T-cell (primary cell): ENCODE measurements at regions not wholly inside any gene's neighbourhood (a gene's known extent, or its start where the extent isn't known, plus 50 kb on each side); places are given as distances from the start of the nearest gene placed in this dataset.

Experiments used
- ATAC-seq, 4 experiments: fragments of 200-7000 bp in 3 of 4; fragments of 150-1000 bp in 1 of 4; cut with Tn5 transposase; replicated peaks in 1 of 4; 1 replicate in 3 of 4; 2 replicates in 1 of 4; pipeline ENCODE4 v1.10.0; 2021; ENCODE audit warnings: moderate library complexity in 3 of 4, mild to moderate bottlenecking in 2 of 4, moderate number of reproducible peaks in 1 of 4
- CTCF ChIA-PET, 2 donors: fragments of 300-600 bp; sonication (Branson Sonifier 250); formaldehyde crosslinking; loops; one replicate each; lab custom pipeline; 2022; ENCODE audit warnings: antibody characterized with exemption in 2 of 2; lab: Charles Lee
- POLR2A ChIA-PET, 2 donors: fragments of 300-600 bp; sonication (Branson Sonifier 250); formaldehyde crosslinking; loops; one replicate each; lab custom pipeline; 2022; ENCODE audit warnings: antibody characterized with exemption in 2 of 2; lab: Charles Lee
- DNase-seq, 35 experiments: peaks; one replicate each; pipeline versions ENCODE4 v3.0.0 to v3.0.0-alpha.2; 2013 to 2023
- H3K27ac ChIP-seq: one replicate; pipeline ENCODE4 v1.5.1; 2013; ENCODE audit warnings: low read length
- H3K27me3 ChIP-seq, 2 experiments: replicated peaks in 1 of 2; 1 replicate in 1 of 2; 2 replicates in 1 of 2; pipeline versions ENCODE4 v1.6.1 to v1.7.0; 2013; ENCODE audit warnings: low read length in 1 of 2, mixed read lengths in 1 of 2; ENCODE audit not compliant: control insufficient read depth in 2 of 2, insufficient read depth in 2 of 2; ENCODE audit errors: extremely low read depth in 1 of 2
- H3K36me3 ChIP-seq, 2 donors: 1 replicate in 1 of 2; 2 replicates in 1 of 2; pipeline versions ENCODE4 v1.6.1 to v1.7.0; 2013; ENCODE audit warnings: low read length in 1 of 2; ENCODE audit not compliant: control insufficient read depth in 2 of 2, insufficient read depth in 1 of 2; ENCODE audit errors: extremely low read depth in 1 of 2
- H3K4me1 ChIP-seq, 2 experiments: 1 replicate in 1 of 2; 2 replicates in 1 of 2; pipeline versions ENCODE4 v1.6.1 to v1.7.0; 2013; ENCODE audit warnings: low read length in 2 of 2, mixed read lengths in 1 of 2; ENCODE audit not compliant: insufficient read depth in 2 of 2, control insufficient read depth in 1 of 2; ENCODE audit errors: extremely low read depth in 1 of 2
- H3K4me3 ChIP-seq, 2 donors: 1 replicate in 1 of 2; 2 replicates in 1 of 2; pipeline versions ENCODE4 v1.5.1 to v1.7.0; 2013; ENCODE audit warnings: mild to moderate bottlenecking in 2 of 2, low read length in 1 of 2, moderate library complexity in 1 of 2; ENCODE audit not compliant: control insufficient read depth in 1 of 2; ENCODE audit errors: extremely low read depth in 1 of 2
- H3K9me3 ChIP-seq: 2 replicates; pipeline ENCODE4 v1.7.0; 2013
- H3K27ac Mint-ChIP-seq, 2 donors: one replicate each; pipeline ENCODE4 v1.8.0; 2020 to 2021; ENCODE audit warnings: mild to moderate bottlenecking in 2 of 2, mixed read lengths in 2 of 2
- H3K27me3 Mint-ChIP-seq, 2 donors: one replicate each; pipeline ENCODE4 v1.8.0; 2021 to 2022; ENCODE audit warnings: mixed read lengths in 2 of 2
- H3K36me3 Mint-ChIP-seq: one replicate; pipeline ENCODE4 v1.8.0; 2021; ENCODE audit warnings: mixed read lengths
- H3K4me1 Mint-ChIP-seq, 3 donors: one replicate each; pipeline ENCODE4 v1.8.0; 2020 to 2022; ENCODE audit warnings: mixed read lengths in 3 of 3, mild to moderate bottlenecking in 1 of 3
- H3K4me3 Mint-ChIP-seq, 3 donors: one replicate each; pipeline ENCODE4 v1.8.0; 2020 to 2022; ENCODE audit warnings: mild to moderate bottlenecking in 3 of 3, mixed read lengths in 3 of 3, moderate library complexity in 3 of 3
- H3K9me3 Mint-ChIP-seq, 3 donors: one replicate each; pipeline ENCODE4 v1.8.0; 2020 to 2022; ENCODE audit warnings: mixed read lengths in 3 of 3
- WGBS: methylation state at CpG from one replicate; pipeline ENCODE4 v1.1.5; 2013; ENCODE audit warnings: missing lambda C conversion rate; ENCODE audit not compliant: insufficient coverage; 5-methylcytosine and 5-hydroxymethylcytosine counted together

DNA sequence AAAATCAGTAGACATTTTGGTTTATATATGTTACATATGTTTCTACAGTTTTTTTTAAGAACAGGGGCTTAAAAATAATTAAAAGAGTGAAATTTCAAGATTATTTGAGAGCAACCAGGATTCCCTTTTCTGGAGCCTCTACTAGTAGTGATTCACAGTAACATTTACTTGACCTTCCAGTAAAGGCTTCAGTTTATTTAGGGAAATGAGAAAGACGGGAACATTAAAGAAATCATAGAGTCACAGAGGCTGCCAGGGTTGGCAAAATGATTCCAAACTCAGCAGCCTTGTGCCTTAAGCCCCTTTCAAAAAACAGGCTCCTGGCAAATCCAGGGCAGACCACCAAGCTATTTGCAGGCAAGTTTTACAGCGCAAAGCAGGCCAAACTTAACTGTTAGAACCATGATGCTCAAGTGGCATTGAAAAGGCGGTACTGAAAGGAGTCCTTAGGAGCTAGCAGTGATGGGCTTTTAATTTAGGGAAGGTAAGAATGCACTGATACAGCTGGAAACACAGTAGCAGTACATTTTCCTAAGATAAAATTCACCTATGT is 201.1 kb upstream of the ADAMTS9 start:
- no peaks in the 10 kb centered on the region for H3K4me1 ChIP-seq
- WGBS = 88% methylated on average over 1 of the region's 3 CpGs
- ATAC-seq = no peak
- no peaks in the 10 kb centered on the region for H3K27me3 ChIP-seq
- Mint-ChIP-seq H3K4me1 (no peaks in the 10 kb centered on the region), H3K9me3 (peaks cover 8 to 10% (median 9%) of the 10 kb centered on the region in 3 donors), H3K27ac (no peak overlapping the region), H3K4me3 (no peak overlapping the region), H3K27me3 (no peaks in the 10 kb centered on the region), H3K36me3 (no peaks in the 10 kb centered on the region)
- H3K4me3 ChIP-seq = no peak overlapping the region
- H3K27ac ChIP-seq = no peak overlapping the region
- H3K36me3 ChIP-seq = no peaks in the 10 kb centered on the region
- CTCF ChIA-PET = no interaction called here
- no peaks in the 10 kb centered on the region for H3K9me3 ChIP-seq
- POLR2A ChIA-PET = no interaction called here
- DNase-seq = no peak

DNA sequence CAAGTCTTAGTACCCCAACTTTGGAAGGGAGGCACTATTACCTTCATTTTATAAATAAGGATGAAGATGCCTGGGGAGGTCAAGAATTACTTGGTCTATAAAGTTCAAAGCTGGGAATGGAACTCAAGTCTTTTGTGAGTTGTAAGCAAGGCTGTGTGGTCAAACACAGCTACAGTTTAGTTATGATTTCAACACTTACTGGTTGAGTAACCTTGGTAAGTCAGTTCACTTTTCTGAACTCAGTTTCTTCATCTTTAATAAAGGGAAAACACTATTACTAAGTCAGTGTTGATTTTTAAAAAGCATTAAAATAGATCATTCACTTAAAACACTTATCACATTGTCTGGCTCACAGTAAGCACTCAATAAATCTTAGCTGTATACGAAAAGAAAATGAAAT is 200.4 kb upstream of the ADAMTS9 start:
- Histone ChIP-seq H3K36me3 (no peaks in the 10 kb centered on the region), H3K27me3 (no peaks in the 10 kb centered on the region), H3K4me3 (no peak overlapping the region), H3K9me3 (no peaks in the 10 kb centered on the region), H3K27ac (no peak overlapping the region), H3K4me1 (no peaks in the 10 kb centered on the region)
- POLR2A ChIA-PET = no interaction called here
- DNase-seq (no peak), ATAC-seq (no peak)
- H3K27me3 Mint-ChIP-seq = no peaks in the 10 kb centered on the region
- no peak overlapping the region for H3K27ac Mint-ChIP-seq
- H3K9me3 Mint-ChIP-seq = peaks cover 8 to 15% (median 9%) of the 10 kb centered on the region in 3 donors
- H3K36me3 Mint-ChIP-seq = no peaks in the 10 kb centered on the region
- CTCF ChIA-PET = no interaction called here
- H3K4me3 Mint-ChIP-seq = no peak overlapping the region
- H3K4me1 Mint-ChIP-seq = no peaks in the 10 kb centered on the region
- no CpG with 5 or more reads among the region's 1 CpG for WGBS

DNA sequence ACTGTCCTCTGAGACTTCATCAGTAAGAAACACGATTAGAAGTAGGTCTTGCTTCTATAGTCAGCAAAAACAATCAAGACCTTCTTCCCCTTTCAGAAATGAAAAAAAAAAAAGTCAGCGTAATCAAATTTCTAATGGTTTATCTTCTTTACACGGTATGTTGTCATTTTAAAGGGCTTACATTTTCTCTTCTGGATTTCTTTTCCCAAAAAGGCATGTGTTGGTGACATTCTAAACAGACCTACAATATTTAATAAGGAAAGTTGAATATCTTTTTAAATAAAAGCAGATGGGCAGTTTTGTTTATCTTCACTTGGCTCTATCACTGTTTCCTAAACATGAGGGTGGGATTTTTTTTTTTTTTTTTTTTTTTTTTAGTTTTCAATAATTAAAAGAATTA is 197.3 kb upstream of the ADAMTS9 start:
- Histone ChIP-seq H3K36me3 (no peaks in the 10 kb centered on the region), H3K4me3 (no peak overlapping the region), H3K27me3 (no peaks in the 10 kb centered on the region), H3K27ac (no peak overlapping the region), H3K9me3 (no peaks in the 10 kb centered on the region), H3K4me1 (no peaks in the 10 kb centered on the region)
- Mint-ChIP-seq H3K36me3 (no peaks in the 10 kb centered on the region), H3K4me1 (no peaks in the 10 kb centered on the region), H3K27me3 (no peaks in the 10 kb centered on the region), H3K4me3 (no peak overlapping the region), H3K27ac (no peak overlapping the region), H3K9me3 (peaks cover 7 to 19% (median 13%) of the 10 kb centered on the region in 3 donors)
- DNase-seq (no peak), ATAC-seq (no peak)
- POLR2A ChIA-PET = no interaction called here
- no CpG with 5 or more reads among the region's 3 CpGs for WGBS
- CTCF ChIA-PET = no interaction called here

DNA sequence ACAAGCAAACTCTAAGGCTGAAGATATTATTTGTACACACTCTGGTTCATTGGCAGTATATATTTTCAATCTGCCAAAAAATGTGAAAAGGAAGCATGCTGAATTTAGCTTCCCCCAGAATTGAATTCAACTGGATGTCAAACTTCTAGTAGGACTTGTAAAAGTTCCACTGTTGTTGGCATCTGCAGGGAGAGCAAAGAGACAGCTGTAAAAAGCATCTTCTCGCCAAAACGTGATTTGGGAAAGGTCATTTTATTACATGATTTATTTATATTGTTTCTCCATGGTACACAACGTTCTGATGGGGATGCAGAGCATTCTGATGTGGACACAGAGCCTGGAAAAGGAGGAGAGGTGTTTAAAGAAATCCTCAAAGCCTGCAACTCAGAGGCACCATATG is 196.7 kb upstream of the ADAMTS9 start:
- CTCF ChIA-PET = no interaction called here
- WGBS = no CpG with 5 or more reads among the region's 3 CpGs

DNA sequence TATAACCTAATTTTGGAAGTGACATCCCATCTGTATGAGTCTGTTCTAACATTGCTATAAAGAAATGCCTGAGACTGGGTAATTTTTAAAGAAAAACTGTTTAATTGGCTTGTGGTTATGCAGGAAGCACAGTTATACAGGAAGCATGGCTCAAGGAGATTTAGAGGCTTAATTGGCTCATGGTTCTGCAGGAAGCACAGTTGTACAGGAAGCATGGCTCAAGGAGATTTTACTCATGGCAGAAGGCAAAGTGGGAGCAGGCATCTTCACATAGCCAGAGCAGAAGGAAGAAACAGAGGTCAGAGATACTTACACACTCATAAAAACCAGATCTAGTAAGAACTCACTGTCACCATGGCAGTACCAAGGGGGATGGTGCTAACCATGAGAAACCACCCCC is 193.1 kb upstream of the ADAMTS9 start:
- Mint-ChIP-seq H3K4me1 (no peaks in the 10 kb centered on the region), H3K27me3 (no peaks in the 10 kb centered on the region), H3K9me3 (peaks cover 4 to 19% (median 11%) of the 10 kb centered on the region in 3 donors), H3K4me3 (no peak overlapping the region), H3K36me3 (no peaks in the 10 kb centered on the region), H3K27ac (no peak overlapping the region)
- POLR2A ChIA-PET = no interaction called here
- ATAC-seq (no peak), DNase-seq (no peak)
- H3K27me3 ChIP-seq = no peaks in the 10 kb centered on the region
- no peaks in the 10 kb centered on the region for H3K36me3 ChIP-seq
- H3K4me3 ChIP-seq = no peak overlapping the region
- no peak overlapping the region for H3K27ac ChIP-seq
- no peaks in the 10 kb centered on the region for H3K4me1 ChIP-seq
- no peaks in the 10 kb centered on the region for H3K9me3 ChIP-seq
- CTCF ChIA-PET = no interaction called here

More for the DNA sequence above, 196.7 kb upstream of the ADAMTS9 start:
- Histone ChIP-seq H3K4me1 (no peaks in the 10 kb centered on the region), H3K9me3 (no peaks in the 10 kb centered on the region), H3K27ac (no peak overlapping the region), H3K27me3 (no peaks in the 10 kb centered on the region), H3K4me3 (no peak overlapping the region), H3K36me3 (no peaks in the 10 kb centered on the region)
- POLR2A ChIA-PET = no interaction called here
- peaks cover 7 to 19% (median 13%) of the 10 kb centered on the region in 3 donors for H3K9me3 Mint-ChIP-seq
- H3K4me3 Mint-ChIP-seq = no peak overlapping the region
- no peaks in the 10 kb centered on the region for H3K27me3 Mint-ChIP-seq
- ATAC-seq (no peak), DNase-seq (no peak)
- H3K4me1 Mint-ChIP-seq = no peaks in the 10 kb centered on the region
- no peak overlapping the region for H3K27ac Mint-ChIP-seq
- H3K36me3 Mint-ChIP-seq = no peaks in the 10 kb centered on the region

DNA sequence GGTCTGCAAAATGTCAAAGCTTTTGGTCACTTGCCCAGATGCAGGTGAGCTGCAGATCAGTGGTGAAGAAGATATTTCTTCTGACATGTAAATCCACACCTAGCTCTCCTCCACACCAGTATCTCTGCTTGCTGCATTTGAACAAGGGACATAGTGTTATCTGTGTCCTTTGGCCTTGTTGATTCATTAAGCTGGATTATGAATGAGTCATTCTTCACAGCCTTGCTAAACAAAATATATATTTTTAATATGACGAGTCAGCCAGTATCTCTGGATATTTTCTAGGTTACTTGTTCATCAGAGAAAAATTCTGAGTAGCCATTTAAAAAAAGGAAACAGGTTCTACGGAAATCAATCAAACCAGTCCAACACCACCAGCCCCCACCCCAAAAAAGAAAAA is 190.6 kb upstream of the ADAMTS9 start:
- ChIA-PET CTCF (no interaction called here), POLR2A (no interaction called here)
- H3K4me1 Mint-ChIP-seq = no peaks in the 10 kb centered on the region
- DNase-seq = no peak
- peaks cover 3 to 16% (median 13%) of the 10 kb centered on the region in 3 donors for H3K9me3 Mint-ChIP-seq
- Histone ChIP-seq H3K36me3 (no peaks in the 10 kb centered on the region), H3K27ac (no peak overlapping the region), H3K4me1 (no peaks in the 10 kb centered on the region), H3K9me3 (no peaks in the 10 kb centered on the region), H3K27me3 (no peaks in the 10 kb centered on the region), H3K4me3 (no peak overlapping the region)
- H3K4me3 Mint-ChIP-seq = no peak overlapping the region
- ATAC-seq = no peak
- no peaks in the 10 kb centered on the region for H3K27me3 Mint-ChIP-seq
- no peaks in the 10 kb centered on the region for H3K36me3 Mint-ChIP-seq
- H3K27ac Mint-ChIP-seq = no peak overlapping the region
- WGBS = no CpG with 5 or more reads among the region's 2 CpGs

DNA sequence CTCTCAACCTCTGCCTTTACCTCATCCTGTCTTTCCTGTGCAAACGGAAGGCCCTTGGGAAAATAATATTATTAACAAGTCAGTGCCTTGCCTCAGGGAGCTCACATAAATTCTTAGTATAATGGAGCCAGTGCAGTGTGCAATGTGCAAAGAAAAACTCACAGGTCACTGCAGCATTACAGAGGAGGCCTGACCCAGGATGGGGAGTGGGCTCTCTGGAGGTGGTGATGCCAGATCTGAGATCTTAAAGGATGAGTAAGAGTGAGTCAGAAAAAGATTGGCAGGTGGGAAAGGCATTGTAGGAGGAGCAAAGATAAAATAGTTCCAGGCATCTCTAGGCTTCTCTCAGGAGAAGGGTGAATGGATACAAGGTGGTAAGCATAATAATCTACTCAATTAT is 185.6 kb upstream of the ADAMTS9 start:
- no peaks in the 10 kb centered on the region for H3K27me3 Mint-ChIP-seq
- Histone ChIP-seq H3K4me3 (no peak overlapping the region), H3K27me3 (no peaks in the 10 kb centered on the region), H3K27ac (no peak overlapping the region), H3K36me3 (no peaks in the 10 kb centered on the region), H3K4me1 (no peaks in the 10 kb centered on the region), H3K9me3 (no peaks in the 10 kb centered on the region)
- DNase-seq (no peak), ATAC-seq (no peak)
- H3K4me3 Mint-ChIP-seq = no peak overlapping the region
- peaks cover 2 to 13% (median 6%) of the 10 kb centered on the region in 3 donors for H3K9me3 Mint-ChIP-seq
- no CpG with 5 or more reads among the region's 1 CpG for WGBS
- H3K36me3 Mint-ChIP-seq = no peaks in the 10 kb centered on the region
- H3K27ac Mint-ChIP-seq = no peak overlapping the region
- ChIA-PET POLR2A (no interaction called here), CTCF (no interaction called here)
- H3K4me1 Mint-ChIP-seq = no peaks in the 10 kb centered on the region
